8988T (cell line): ENCODE measurements at regions not wholly inside any gene's neighbourhood (a gene's known extent, or its start where the extent isn't known, plus 50 kb on each side); places are given as distances from the start of the nearest gene placed in this dataset.

Experiments
- DNase-seq: peaks from one replicate; pipeline ENCODE4 v3.0.0; 2011

DNA sequence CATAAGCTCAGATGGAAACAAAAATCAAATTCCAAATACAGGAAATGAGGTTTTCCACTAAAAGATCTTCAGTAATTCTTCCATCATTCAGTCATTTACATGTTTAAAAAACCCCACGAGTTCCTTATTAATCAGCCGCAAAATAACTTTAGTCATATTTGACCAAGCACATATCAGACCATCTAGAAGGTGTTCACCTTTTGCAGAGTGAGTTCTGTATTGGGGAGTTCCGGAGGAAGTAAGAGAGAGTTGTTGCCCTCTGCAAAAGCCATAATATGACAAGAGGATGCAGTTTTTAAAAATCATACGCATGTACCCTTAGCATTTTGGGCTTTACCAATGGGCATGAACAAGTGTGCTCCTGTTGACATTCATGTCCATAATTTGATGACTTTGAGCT, 61.6 kb downstream of the CCR1 start:
- DNase-seq: no peak

- DNase-seq: no peak
These were observed 62.1 kb downstream of the CCR1 start for GRCh38 chr3:46146021-46146420.

GRCh38 chr3:46145147-46145546, 63.0 kb downstream of the CCR1 start:
- DNase-seq: no peak

DNA sequence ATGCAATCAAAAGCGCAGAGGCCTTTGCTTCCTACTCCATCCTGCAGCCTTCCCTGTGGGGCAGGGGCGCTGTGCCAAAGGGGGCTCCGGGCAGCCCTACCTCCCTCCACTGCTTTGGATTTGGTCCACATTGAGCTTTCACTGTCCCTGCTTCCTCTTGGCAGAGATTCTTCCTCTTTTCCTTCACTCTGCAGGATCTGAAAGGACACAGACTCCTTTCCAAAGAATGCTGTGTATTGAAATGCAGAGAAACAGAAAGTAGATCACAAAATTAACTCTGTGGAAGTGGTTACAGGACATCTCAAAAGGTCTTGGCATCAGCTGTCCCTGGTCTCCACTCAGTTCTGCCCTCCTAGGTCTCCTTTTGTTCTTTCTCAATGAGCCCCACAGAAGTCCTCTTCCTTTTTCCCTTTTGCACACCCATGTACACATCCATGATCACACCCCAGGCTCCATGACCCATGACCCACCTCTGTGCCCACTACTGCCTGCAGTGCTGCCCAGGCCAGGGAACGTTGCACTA, 64.1 kb downstream of the CCR1 start:
- no peak for DNase-seq

DNA sequence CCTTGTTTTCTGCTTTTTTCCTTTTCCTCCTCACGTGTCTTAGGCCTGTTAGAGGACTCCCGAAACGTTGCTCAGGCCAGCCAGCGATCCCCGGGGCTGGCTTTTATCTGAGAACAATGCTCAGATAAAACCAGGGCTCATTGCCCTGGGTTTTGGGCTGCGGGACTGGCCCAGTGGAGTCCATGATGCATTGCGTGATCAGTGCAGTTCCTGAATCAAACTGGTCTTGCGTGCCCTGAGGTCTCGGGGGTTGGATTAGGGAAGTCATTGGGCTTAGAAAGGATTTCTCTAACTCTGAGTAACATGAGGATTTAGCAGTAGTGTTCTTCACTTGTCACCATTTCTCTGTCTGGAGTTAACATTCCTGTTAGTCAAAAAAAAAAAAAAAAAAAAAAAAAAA, 66.3 kb downstream of the CCR1 start:
- no peak for DNase-seq

DNA sequence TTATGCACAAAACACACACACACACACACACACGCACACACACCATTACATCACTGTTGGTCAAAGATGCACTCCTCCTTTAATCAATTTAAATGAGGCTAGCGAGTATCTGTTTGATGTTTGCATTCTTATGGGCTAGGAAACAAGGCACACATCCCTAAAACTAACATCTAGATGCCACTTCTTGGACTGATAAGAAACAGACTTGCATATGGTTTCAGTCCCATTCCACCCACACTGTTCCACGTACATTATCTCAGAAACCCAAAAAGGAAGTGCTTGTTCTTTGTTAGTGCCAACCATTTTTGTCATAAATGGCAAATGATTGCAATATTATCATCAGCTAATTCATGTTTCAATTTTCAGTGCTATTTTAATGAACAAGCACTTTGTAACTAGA, 69.5 kb downstream of the CCR1 start:
- DNase-seq: no peak

GRCh38 chr3:46135475-46135874, 72.6 kb downstream of the CCR1 start:
- no peak for DNase-seq

GRCh38 chr3:46133285-46133684, 74.8 kb downstream of the CCR1 start:
- DNase-seq: no peak

DNA sequence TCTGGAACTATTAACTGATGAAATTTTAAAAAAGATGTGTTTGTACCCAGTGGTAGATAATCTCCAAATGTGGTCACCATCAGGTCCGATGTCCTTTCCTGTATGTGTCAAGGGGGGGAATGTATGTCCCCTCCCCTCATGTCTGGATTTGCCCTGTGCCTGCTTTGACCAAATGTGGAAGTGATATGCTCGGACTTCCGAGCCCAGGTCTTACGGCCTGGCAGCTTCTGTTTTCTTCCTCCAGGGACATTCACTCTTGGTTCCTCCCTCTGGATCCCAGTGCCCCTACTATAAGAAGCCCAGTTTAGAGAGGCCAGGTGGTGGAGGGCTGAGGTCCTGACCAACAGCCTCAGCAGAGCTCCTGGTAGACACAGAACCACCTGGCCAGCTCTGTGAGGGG, 75.5 kb downstream of the CCR1 start:
- no peak for DNase-seq

- no peak for DNase-seq
These were observed 76.1 kb downstream of the CCR1 start for GRCh38 chr3:46131884-46132450.

GRCh38 chr3:46130631-46131310, 77.3 kb downstream of the CCR1 start:
- no peak for DNase-seq

DNA sequence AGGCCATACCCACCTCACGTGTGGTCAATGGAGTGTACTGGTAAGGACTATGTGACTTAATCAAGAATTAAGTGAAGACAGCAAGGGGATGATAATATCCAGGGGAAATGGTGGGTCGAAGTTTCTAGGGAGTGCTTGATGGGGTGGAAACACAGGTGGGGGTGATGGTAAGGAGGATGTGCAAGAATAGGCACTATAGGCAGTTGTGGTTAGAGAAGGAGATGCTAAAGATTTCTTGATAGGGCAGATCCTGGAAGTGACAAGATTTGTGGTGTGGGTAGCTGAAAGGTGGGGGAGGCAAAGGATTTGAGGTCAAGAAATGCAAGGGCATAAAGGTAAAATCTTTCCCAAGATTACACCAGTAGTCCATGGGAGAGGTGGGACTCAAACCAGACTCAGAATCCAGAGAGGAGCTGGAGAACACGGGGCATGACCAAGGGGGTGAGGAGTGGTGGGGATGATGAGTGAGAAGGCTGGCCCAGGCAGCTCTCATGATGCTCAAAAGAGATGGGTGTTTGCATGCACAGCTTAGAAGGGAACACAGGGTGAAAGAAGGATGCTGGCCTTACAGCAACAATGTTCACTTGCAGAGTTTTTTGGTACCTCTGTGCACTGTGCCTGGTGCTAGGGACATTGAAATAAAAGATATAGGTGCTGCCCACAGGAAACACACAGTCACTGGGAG, 78.4 kb downstream of the CCR1 start:
- no peak for DNase-seq

DNA sequence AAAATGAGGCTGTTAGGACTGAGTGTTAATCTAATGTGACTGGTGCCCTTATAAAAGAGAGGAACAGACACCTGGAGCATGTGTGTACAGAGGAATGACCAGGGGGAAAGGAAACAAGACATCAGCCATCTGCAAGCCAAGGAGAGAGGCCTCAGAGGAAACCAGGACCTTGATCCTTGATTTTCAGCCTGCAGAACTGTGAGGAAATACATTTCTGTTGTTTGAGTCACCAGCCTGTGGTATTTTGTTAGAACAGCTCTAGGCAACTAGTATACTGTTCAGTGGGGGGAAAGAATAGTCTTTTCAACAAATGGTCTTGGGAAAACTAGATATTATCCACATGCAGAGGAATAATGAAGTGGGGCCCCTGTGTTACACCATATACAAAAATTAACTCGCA, 80.6 kb downstream of the CCR1 start:
- DNase-seq: no peak

DNA sequence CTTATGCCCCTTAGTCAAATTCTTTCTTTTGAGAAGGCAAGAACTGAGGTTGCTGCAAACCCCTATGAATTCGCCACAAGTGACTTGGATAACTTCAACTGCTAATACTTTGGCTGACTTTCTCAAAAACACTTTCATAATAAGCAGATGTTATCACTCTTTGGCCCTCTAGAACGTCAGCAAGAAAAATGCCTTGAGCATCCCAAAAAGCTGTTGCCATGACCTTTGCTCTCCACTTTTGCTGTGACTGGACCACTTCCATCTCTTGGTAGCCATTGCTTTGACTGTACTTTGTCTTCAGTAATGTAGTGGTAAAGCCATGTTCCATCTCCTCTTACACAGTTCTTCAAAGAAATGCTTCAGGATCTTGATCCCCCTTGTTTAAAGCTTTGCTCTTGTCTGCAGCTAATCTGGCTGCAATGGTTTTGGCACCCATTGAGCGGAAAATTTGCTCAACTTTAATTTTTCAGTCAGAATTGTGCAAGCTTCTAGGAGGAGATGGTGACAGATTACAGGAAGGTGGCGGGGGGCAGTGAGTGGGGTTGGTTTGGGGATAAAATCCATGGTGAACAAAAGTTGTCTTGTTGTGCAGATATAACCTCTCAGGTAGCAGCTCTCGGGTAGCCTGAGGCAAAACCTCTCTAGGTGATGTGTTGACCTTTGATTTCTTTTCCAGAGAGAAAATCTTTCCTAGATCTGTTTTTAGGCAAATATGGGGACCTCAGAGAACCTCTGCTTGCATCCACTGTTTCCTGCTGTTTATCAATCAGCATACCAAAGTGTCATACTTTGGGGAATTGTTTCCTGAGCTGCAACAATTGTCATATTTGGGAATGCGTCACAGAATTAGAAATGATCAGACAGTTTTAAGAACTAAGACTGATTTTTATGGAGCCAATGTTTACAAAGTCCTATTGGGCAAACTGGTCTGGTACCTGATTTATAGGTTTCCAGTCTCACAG, 83.6 kb downstream of the CCR1 start:
- DNase-seq: no peak

GRCh38 chr3:46123646-46124045, 84.5 kb downstream of the CCR1 start:
- DNase-seq: no peak

DNA sequence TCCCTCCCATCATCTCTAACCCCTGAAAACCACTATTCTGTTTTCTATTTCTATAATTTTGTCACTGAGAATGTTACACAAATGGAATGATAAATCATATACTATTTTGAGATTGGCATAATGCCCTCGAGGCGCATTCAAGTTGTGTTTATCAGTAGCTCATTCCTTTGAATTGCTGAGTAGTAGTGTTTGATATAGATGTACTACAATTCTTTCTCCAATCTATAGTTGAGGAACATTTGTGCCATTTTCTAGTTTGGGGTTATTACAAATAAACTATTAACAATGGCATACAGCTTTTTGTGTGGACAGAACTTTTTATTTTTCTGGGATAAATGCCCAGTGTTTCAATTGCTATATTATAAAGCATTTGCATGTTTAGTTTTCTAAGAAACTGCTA, 86.0 kb downstream of the CCR1 start:
- no peak for DNase-seq

DNA sequence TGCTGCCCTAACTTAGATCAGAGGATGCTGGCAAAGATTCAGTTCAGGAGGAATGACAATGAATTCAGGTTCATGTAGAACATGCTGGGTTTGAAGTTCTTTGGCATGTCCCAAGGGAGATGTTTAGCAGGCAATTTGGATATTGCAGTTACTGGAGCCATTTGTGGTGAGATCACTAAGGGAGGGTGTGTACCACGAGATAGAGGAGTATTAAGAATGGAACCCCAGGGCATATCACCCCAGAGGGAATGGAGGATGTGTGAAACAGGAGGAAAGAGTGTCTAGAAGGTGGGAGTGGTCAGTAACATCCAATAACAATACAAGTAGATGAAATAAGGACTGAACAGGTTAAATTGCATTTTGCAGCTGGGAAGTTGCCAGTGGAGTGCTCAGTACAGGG, 87.1 kb downstream of the CCR1 start:
- DNase-seq: no peak

GRCh38 chr3:46119709-46120498, 88.2 kb downstream of the CCR1 start:
- DNase-seq: no peak

GRCh38 chr3:46119253-46119652, 88.9 kb downstream of the CCR1 start:
- DNase-seq: no peak

DNA sequence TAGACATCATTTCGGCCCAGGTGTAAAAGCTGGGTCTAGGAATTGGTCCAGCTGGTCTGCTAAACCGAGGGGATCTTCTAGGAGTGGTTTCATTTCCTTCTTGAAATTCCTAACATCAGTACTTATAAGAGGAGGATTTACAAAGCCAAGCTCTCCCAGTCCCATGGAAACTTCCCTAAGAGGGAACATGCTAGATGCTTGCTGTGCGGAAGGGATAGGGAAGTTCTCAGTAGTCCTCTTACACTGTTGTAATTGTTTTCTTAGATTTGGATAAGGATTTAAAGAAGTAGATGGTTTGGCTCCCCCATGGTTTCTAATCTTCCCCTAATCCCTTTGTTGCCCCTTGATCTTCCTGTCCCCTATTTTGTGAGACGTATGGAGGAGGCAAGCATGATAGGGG, 89.7 kb upstream of the XCR1 start:
- DNase-seq: no peak

- DNase-seq: no peak
These were observed 87.2 kb upstream of the XCR1 start for GRCh38 chr3:46114323-46114988.

DNA sequence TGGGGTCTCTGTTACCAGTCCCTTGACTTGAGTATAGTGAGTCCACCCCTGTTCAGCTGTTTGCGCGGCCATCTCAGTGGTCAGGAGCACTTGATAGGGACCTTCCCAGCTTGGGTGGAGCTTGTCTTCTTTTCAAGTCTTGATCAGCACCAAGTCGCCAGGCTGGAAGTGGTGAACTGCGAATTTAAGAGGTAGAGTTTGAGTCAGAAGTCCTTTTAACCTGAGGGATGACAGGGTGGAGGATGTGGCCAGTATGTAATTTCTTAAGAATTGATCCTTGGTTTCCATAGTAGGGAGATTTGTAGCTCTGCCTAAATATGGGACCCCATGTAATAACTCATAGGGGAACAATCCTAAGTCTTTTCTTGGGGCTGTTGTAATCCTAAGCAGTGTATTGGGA, 86.3 kb upstream of the XCR1 start:
- DNase-seq: no peak
